ENCODE measurements at regions not wholly inside any gene's neighbourhood (a gene's known extent, or its start where the extent isn't known, plus 50 kb on each side); places are given as distances from the start of the nearest gene placed in this dataset.

- Histone ChIP-seq H3K9me3 (ENCODE audit: control insufficient read depth in 1 of 2, insufficient read depth in 1 of 2, low read depth in 1 of 2, low read length in 2 of 2) (no peaks in the 10 kb centered on the region), H3K27me3 (ENCODE audit: insufficient read depth, low read length) (peaks cover 4% of the 10 kb centered on the region), H3K4me3 (replicated peaks in 1 of 2; ENCODE audit: low read depth in 1 of 2, low read length in 2 of 2) (no peak overlapping the region), H3K9ac (ENCODE audit: low read length) (no peak overlapping the region), H3K4me1 (ENCODE audit: control insufficient read depth in 1 of 2, insufficient read depth in 2 of 2, low read length in 2 of 2) (no peaks in the 10 kb centered on the region), H2AFZ (ENCODE audit: low read depth, low read length, poor library complexity, severe bottlenecking) (no peak overlapping the region), H3K36me3 (ENCODE audit: control insufficient read depth in 1 of 2, insufficient read depth in 2 of 2, low read length in 2 of 2) (no peaks in the 10 kb centered on the region), H3K4me2 (ENCODE audit: low read length) (no peak overlapping the region), H3K27ac (ENCODE audit: low read depth, low read length) (no peak overlapping the region), H3K79me2 (ENCODE audit: insufficient read depth, low read length) (no peaks in the 10 kb centered on the region), H4K20me1 (ENCODE audit: insufficient read depth) (no peaks in the 10 kb centered on the region), H3K9me2 (ENCODE audit: insufficient read depth) (no peaks in the 10 kb centered on the region)
- DNase-seq (ENCODE audit: low read depth, low spot score) (no peak), ATAC-seq (no peak)
- ChIA-PET CTCF (no interaction called here), RAD21 (ENCODE audit: low non-redundant PET in 1 of 2, low total read pairs in 2 of 2, uncharacterized antibody in 2 of 2, unreplicated experiment in 2 of 2) (no interaction called here), POLR2A (no interaction called here)
- no peak for TF ChIP-seq CEBPB (IDR thresholded peaks at IDR 0.05; ENCODE audit: low read depth)
- TF ChIP-seq EZH2phosphoT487 (IDR thresholded peaks at IDR 0.05; ENCODE audit: borderline replicate concordance), result no peak
- no peak for TF ChIP-seq RAD21 (IDR thresholded peaks at IDR 0.05; ENCODE audit: low read depth)
- no peak for TF ChIP-seq JUND (IDR thresholded peaks at IDR 0.05)
- no peak for TF ChIP-seq CTCF (IDR thresholded peaks at IDR 0.05 in 2 of 3, conservative IDR thresholded peaks at IDR 0.05 in 1 of 3; ENCODE audit: borderline replicate concordance in 1 of 3, insufficient read depth in 1 of 3, low read depth in 2 of 3, low read length in 2 of 3)
- no peak for TF ChIP-seq EGR1 (IDR thresholded peaks at IDR 0.05; ENCODE audit: low read depth)
- no peak for TF ChIP-seq ZNF274 (IDR thresholded peaks at IDR 0.05; ENCODE audit: low read depth, low read length)
- TF ChIP-seq POLR2A (IDR thresholded peaks at IDR 0.05; ENCODE audit: borderline replicate concordance, extremely low read depth, insufficient read depth, insufficient read length), result no peak
- no peak for TF ChIP-seq YY1 (IDR thresholded peaks at IDR 0.05; ENCODE audit: extremely low read depth, insufficient replicate concordance, low read depth, low read length)
- no peak for TF ChIP-seq TCF7L2 (IDR thresholded peaks at IDR 0.05; ENCODE audit: borderline replicate concordance, extremely low read depth, insufficient read depth, insufficient read length)
- no peak for TF ChIP-seq SP1 (IDR thresholded peaks at IDR 0.05; ENCODE audit: low read depth)
- no peak for TF ChIP-seq CBX3 (IDR thresholded peaks at IDR 0.05; ENCODE audit: low read depth)
- TF ChIP-seq REST (IDR thresholded peaks at IDR 0.05; ENCODE audit: low read depth), result no peak
- no peak for TF ChIP-seq ZBTB33 (IDR thresholded peaks at IDR 0.05; ENCODE audit: extremely low read depth, insufficient replicate concordance, low read length)
- TF ChIP-seq ATF3 (IDR thresholded peaks at IDR 0.05), result no peak
- no peak for TF ChIP-seq EZH2 (IDR thresholded peaks at IDR 0.05)
- intact Hi-C loops (cut with micrococcal nuclease), result no loop called here
- BruUV-seq (replicated peaks), result no TSS peak
Observed at GRCh38 chr11:111019451-111019850, 226.1 kb upstream of the POU2AF2 start.
